HCT116 (cell line): ENCODE measurements at regions not wholly inside any gene's neighbourhood (a gene's known extent, or its start where the extent isn't known, plus 50 kb on each side); places are given as distances from the start of the nearest gene placed in this dataset.

Experiments
- ATAC-seq: fragments of 200-7000 bp; cut with Tn5 transposase; 2 replicates; pipeline ENCODE4 v1.9.1; 2020; ENCODE audit warnings: mild to moderate bottlenecking, moderate library complexity
- BruUV-seq: library from RNA; stranded (reverse); fragments of 400-500 nt; replicated peaks from 2 replicates; lab custom pipeline; 2021; lab: Mats Ljungman, UMichigan
- CTCF ChIA-PET: fragments of 300-600 bp; sonication (Branson Sonifier 250); formaldehyde crosslinking; loops from one replicate; lab custom pipeline; 2021; ENCODE audit warnings: antibody characterized with exemption; lab: Charles Lee
- POLR2A ChIA-PET: fragments of 300-600, 350-600 bp; sonication (Branson Sonifier 250); formaldehyde crosslinking; loops from one replicate; lab custom pipeline; 2021; ENCODE audit warnings: antibody characterized with exemption; lab: Charles Lee
- RAD21 ChIA-PET, 2 experiments: fragments of 300-600 bp; sonication (Branson Sonifier 250); formaldehyde crosslinking; loops; one replicate each; lab custom pipeline; 2023; ENCODE audit warnings: low total read pairs in 2 of 2; ENCODE audit not compliant: uncharacterized antibody in 2 of 2, unreplicated experiment in 2 of 2, low non-redundant PET in 1 of 2; lab: Charles Lee
- DNase-seq: peaks from one replicate; pipeline ENCODE4 v3.0.0-alpha.2; 2010; ENCODE audit warnings: low read depth, low spot score
- H2AFZ ChIP-seq: fragments of 200-600 bp; shearing (Covaris generic), sonication (generic); 2 replicates; pipeline ENCODE4 v1.6.1; 2017; ENCODE audit warnings: low read depth, mixed run types, mixed read lengths, antibody characterized with exemption, low read length; ENCODE audit not compliant: poor library complexity, severe bottlenecking
- H3K27ac ChIP-seq: 2 replicates; pipeline ENCODE4 v1.5.1; 2012; ENCODE audit warnings: low read depth, low read length
- H3K27me3 ChIP-seq: fragments of 200-600 bp; sonication (generic); 2 replicates; pipeline ENCODE4 v1.6.1; 2016; ENCODE audit warnings: mixed run types, low read length, mixed read lengths; ENCODE audit not compliant: insufficient read depth
- H3K36me3 ChIP-seq, 2 experiments: fragments of 200-500 bp in 1 of 2; fragments of 200-600 bp in 1 of 2; sonication (Bioruptor generic) in 1 of 2; sonication (generic) in 1 of 2; 2 replicates each; pipeline versions ENCODE4 v1.5.1 to v1.6.1; 2014 to 2016; ENCODE audit warnings: low read length in 2 of 2, inconsistent platforms in 1 of 2, mixed read lengths in 1 of 2, mixed run types in 1 of 2; ENCODE audit not compliant: insufficient read depth in 2 of 2, control insufficient read depth in 1 of 2
- H3K4me1 ChIP-seq, 2 experiments: fragments of 200-600 bp in 1 of 2; sonication (generic) in 1 of 2; 2 replicates each; pipeline versions ENCODE4 v1.5.1 to v1.6.1; 2012 to 2017; ENCODE audit warnings: low read length in 2 of 2, inconsistent platforms in 1 of 2, mild to moderate bottlenecking in 1 of 2, mixed read lengths in 1 of 2, mixed run types in 1 of 2, moderate library complexity in 1 of 2; ENCODE audit not compliant: insufficient read depth in 2 of 2, control insufficient read depth in 1 of 2
- H3K4me2 ChIP-seq: fragments of 200-600 bp; sonication (generic); 2 replicates; pipeline ENCODE4 v1.6.1; 2017; ENCODE audit warnings: mixed run types, low read length, mixed read lengths
- H3K4me3 ChIP-seq, 2 experiments: fragments of 200-600 bp in 1 of 2; sonication (generic) in 1 of 2; replicated peaks in 1 of 2; 2 replicates each; pipeline ENCODE4 v1.5.1; 2011 to 2016; ENCODE audit warnings: low read length in 2 of 2, control low read depth in 1 of 2, low read depth in 1 of 2, mild to moderate bottlenecking in 1 of 2, mixed read lengths in 1 of 2, mixed run types in 1 of 2
- H3K79me2 ChIP-seq: fragments of 200-600 bp; sonication (generic); 2 replicates; pipeline ENCODE4 v1.6.1; 2017; ENCODE audit warnings: mild to moderate bottlenecking, mixed run types, low read length, moderate library complexity, mixed read lengths; ENCODE audit not compliant: insufficient read depth
- H3K9ac ChIP-seq: fragments of 200-600 bp; sonication (generic); 2 replicates; pipeline ENCODE4 v1.6.1; 2016; ENCODE audit warnings: low read length, mixed read lengths
- H3K9me2 ChIP-seq: fragments of 200-600 bp; sonication (generic), shearing (Covaris generic); 2 replicates; pipeline ENCODE4 v1.6.1; 2017; ENCODE audit warnings: mixed run types, mild to moderate bottlenecking, moderate library complexity; ENCODE audit not compliant: insufficient read depth
- H3K9me3 ChIP-seq, 2 experiments: fragments of 200-500 bp in 1 of 2; fragments of 200-600 bp in 1 of 2; sonication (Bioruptor generic) in 1 of 2; sonication (generic) in 1 of 2; 2 replicates each; pipeline ENCODE4 v1.6.1; 2014 to 2017; ENCODE audit warnings: low read length in 2 of 2, mixed read lengths in 2 of 2, inconsistent platforms in 1 of 2, low read depth in 1 of 2, mild to moderate bottlenecking in 1 of 2, mixed run types in 1 of 2, moderate library complexity in 1 of 2; ENCODE audit not compliant: control insufficient read depth in 1 of 2, insufficient read depth in 1 of 2
- H4K20me1 ChIP-seq: fragments of 200-600 bp; sonication (generic), shearing (Covaris generic); 2 replicates; pipeline ENCODE4 v1.6.1; 2017; ENCODE audit warnings: mixed run types, mild to moderate bottlenecking, moderate library complexity; ENCODE audit not compliant: insufficient read depth
- FOSL1 ChIP-seq: IDR thresholded peaks from 2 replicates; pipeline ENCODE4 v1.6.1; 2012; ENCODE audit warnings: low read depth
- POLR2AphosphoS5 ChIP-seq: IDR thresholded peaks from 2 replicates; pipeline ENCODE4 v1.6.1; 2011; ENCODE audit warnings: mild to moderate bottlenecking, low read depth, low read length, moderate library complexity
- RAD21 ChIP-seq: IDR thresholded peaks from 2 replicates; pipeline ENCODE4 v1.6.1; 2012; ENCODE audit warnings: low read depth, mild to moderate bottlenecking
- SP1 ChIP-seq: IDR thresholded peaks from 2 replicates; pipeline ENCODE4 v1.6.1; 2012; ENCODE audit warnings: low read depth
- YY1 ChIP-seq: IDR thresholded peaks from 2 replicates; pipeline ENCODE4 v1.6.1; 2011; ENCODE audit warnings: low read length, low read depth, moderate library complexity, mild to moderate bottlenecking; ENCODE audit not compliant: insufficient replicate concordance; ENCODE audit errors: extremely low read depth
- intact Hi-C: fragments of 100-400 bp; cut with micrococcal nuclease; formaldehyde crosslinking; loops from 2 replicates; pipeline ENCODE4 v1.10.0; 2022
- TF ChIP-seq, protein P1 (sequence below): IDR thresholded peaks from 2 replicates; pipeline ENCODE4 v1.6.1; 2012
- TF ChIP-seq, protein P2 (sequence below), 3 experiments: fragments of 200-600 bp in 1 of 3; sonication (generic) in 1 of 3; IDR thresholded peaks in 2 of 3; conservative IDR thresholded peaks in 1 of 3; 2 replicates each; pipeline ENCODE4 v1.5.1; 2012 to 2017; ENCODE audit warnings: low read depth in 2 of 3, low read length in 2 of 3, antibody characterized with exemption in 1 of 3, borderline replicate concordance in 1 of 3, control low read depth in 1 of 3, mild to moderate bottlenecking in 1 of 3, mixed read lengths in 1 of 3, mixed run types in 1 of 3, moderate library complexity in 1 of 3; ENCODE audit not compliant: insufficient read depth in 1 of 3
- TF ChIP-seq, protein P3 (sequence below): IDR thresholded peaks from 2 replicates; pipeline ENCODE4 v1.6.1; 2012

DNA sequence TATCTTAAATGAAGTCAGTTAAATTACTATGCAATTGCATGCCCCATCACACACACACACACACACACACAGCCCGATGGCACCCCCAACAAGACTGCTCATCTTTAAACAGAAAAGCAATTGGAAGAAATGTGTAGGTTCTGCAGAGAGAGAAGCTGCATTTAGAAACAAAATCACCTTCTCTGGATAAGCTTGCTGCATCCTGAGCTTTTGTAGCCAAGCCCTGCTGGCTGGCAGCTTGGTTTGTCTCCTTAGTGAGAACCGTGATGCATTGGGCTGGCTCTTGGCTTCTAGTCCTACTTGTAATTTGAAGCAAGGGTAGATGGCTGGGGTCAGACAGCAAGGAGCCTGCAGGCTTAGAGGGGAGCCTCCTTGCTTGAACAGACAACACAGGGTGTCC is 153.8 kb downstream of the SOX9 start:
- H2AFZ ChIP-seq = no peak overlapping the region
- DNase-seq (no peak), ATAC-seq (no peak)
- intact Hi-C loops = no loop called here
- ChIA-PET RAD21 (no interaction called here), CTCF (no interaction called here), POLR2A (no interaction called here)
- H3K4me1 ChIP-seq = peaks cover 3 to 10% of the 10 kb centered on the region in 2 experiments; a peak in 2 of 4 replicates
- no peaks in the 10 kb centered on the region for H3K36me3 ChIP-seq
- no peaks in the 10 kb centered on the region for H3K79me2 ChIP-seq
- BruUV-seq = no TSS peak
- no peak overlapping the region for H3K9ac ChIP-seq
- H3K9me3 ChIP-seq = no peaks in the 10 kb centered on the region
- H3K4me2 ChIP-seq = no peak overlapping the region
- no peaks in the 10 kb centered on the region for H3K9me2 ChIP-seq
- no peaks in the 10 kb centered on the region for H4K20me1 ChIP-seq
- TF ChIP-seq YY1 (no peak), FOSL1 (no peak), POLR2AphosphoS5 (no peak), SP1 (no peak), RAD21 (no peak)
- TF ChIP-seq, protein P1, sequence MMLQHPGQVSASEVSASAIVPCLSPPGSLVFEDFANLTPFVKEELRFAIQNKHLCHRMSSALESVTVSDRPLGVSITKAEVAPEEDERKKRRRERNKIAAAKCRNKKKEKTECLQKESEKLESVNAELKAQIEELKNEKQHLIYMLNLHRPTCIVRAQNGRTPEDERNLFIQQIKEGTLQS = no peak
- TF ChIP-seq, protein P2, sequence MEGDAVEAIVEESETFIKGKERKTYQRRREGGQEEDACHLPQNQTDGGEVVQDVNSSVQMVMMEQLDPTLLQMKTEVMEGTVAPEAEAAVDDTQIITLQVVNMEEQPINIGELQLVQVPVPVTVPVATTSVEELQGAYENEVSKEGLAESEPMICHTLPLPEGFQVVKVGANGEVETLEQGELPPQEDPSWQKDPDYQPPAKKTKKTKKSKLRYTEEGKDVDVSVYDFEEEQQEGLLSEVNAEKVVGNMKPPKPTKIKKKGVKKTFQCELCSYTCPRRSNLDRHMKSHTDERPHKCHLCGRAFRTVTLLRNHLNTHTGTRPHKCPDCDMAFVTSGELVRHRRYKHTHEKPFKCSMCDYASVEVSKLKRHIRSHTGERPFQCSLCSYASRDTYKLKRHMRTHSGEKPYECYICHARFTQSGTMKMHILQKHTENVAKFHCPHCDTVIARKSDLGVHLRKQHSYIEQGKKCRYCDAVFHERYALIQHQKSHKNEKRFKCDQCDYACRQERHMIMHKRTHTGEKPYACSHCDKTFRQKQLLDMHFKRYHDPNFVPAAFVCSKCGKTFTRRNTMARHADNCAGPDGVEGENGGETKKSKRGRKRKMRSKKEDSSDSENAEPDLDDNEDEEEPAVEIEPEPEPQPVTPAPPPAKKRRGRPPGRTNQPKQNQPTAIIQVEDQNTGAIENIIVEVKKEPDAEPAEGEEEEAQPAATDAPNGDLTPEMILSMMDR (IDR thresholded peaks at IDR 0.05 in 2 of 3, conservative IDR thresholded peaks at IDR 0.05 in 1 of 3; ENCODE audit: borderline replicate concordance in 1 of 3, insufficient read depth in 1 of 3, low read depth in 2 of 3, low read length in 2 of 3) = no peak
- TF ChIP-seq, protein P3, sequence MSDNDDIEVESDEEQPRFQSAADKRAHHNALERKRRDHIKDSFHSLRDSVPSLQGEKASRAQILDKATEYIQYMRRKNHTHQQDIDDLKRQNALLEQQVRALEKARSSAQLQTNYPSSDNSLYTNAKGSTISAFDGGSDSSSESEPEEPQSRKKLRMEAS = no peak
- TF ChIP-seq, all 23 proteins: peak for 0
- Histone ChIP-seq H3K27ac (no peak overlapping the region), H3K27me3 (no peaks in the 10 kb centered on the region), H3K4me3 (no peak overlapping the region)
